Right atrium auricular region (tissue), 2 donors: ENCODE measurements at regions not wholly inside any gene's neighbourhood (a gene's known extent, or its start where the extent isn't known, plus 50 kb on each side); places are given as distances from the start of the nearest gene placed in this dataset.

Experiments
- DNase-seq: peaks from one replicate; pipeline ENCODE4 v3.0.0-alpha.2; 2019; ENCODE audit warnings: low spot score
- H3K27ac ChIP-seq, 2 donors: fragments of 200-600 bp; sonication (generic); 1 replicate in 1 of 2; 2 replicates in 1 of 2; pipeline ENCODE4 v1.5.1; 2016 to 2019
- H3K27me3 ChIP-seq, 2 donors: fragments of 200-600 bp; sonication (generic); one replicate each; pipeline versions ENCODE4 v1.5.1 to v1.6.0; 2017 to 2019
- H3K36me3 ChIP-seq: fragments of 200-600 bp; sonication (generic); one replicate; pipeline ENCODE4 v1.5.1; 2016
- H3K4me1 ChIP-seq, 2 donors: fragments of 200-600 bp; sonication (generic); one replicate each; pipeline versions ENCODE4 v1.5.1 to v1.6.0; 2017 to 2019
- H3K4me3 ChIP-seq, 2 donors: fragments of 200-600 bp; sonication (generic); 1 replicate in 1 of 2; 2 replicates in 1 of 2; pipeline ENCODE4 v1.5.1; 2017 to 2019; ENCODE audit warnings: mild to moderate bottlenecking in 1 of 2, moderate library complexity in 1 of 2
- H3K9me3 ChIP-seq, 2 donors: fragments of 200-600 bp; sonication (generic); one replicate each; pipeline ENCODE4 v1.5.1; 2019
- TF ChIP-seq, protein P1 (sequence below), 2 donors: fragments of 200-600 bp; sonication (generic); IDR thresholded peaks; one replicate each; pipeline ENCODE4 v1.5.1; 2019; ENCODE audit warnings: antibody characterized with exemption in 2 of 2

DNA sequence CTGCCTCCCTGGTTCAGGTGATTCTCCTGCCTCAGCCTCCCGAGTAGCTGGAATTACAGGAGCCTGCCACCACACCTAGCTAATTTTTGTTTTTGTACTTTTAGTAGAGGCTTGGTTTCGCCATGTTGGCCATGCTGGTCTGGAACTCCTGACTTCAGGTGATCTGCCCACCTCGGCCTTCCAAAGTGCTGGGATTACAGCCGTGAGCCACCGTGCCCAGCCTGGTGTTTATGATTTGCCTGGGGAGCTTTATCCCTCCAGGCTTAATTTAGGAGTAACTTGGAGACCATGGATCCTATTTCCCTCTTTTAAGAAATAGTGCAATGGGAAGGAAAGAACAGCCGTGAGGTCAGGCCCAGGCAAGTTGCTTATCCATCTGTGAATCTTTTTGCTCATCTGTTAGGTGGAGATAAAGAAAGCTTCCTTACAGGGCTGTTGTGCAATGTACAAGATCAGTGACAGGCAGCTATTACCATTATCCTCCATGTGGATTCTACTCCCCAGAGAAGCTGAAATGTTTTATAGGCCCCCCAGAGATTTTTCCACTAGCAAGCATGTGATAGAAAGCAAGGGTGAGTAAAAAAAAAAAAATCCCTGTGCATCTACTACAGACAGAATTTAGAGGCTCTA lies 104.9 kb upstream of the MGAT5 start:
- no peaks in the 10 kb centered on the region for H3K27me3 ChIP-seq
- no peak overlapping the region for H3K4me3 ChIP-seq
- H3K27ac ChIP-seq: peak overlapping the region in 1 of 2 donors; percentile 34
- no peak for DNase-seq
- TF ChIP-seq, protein P1, sequence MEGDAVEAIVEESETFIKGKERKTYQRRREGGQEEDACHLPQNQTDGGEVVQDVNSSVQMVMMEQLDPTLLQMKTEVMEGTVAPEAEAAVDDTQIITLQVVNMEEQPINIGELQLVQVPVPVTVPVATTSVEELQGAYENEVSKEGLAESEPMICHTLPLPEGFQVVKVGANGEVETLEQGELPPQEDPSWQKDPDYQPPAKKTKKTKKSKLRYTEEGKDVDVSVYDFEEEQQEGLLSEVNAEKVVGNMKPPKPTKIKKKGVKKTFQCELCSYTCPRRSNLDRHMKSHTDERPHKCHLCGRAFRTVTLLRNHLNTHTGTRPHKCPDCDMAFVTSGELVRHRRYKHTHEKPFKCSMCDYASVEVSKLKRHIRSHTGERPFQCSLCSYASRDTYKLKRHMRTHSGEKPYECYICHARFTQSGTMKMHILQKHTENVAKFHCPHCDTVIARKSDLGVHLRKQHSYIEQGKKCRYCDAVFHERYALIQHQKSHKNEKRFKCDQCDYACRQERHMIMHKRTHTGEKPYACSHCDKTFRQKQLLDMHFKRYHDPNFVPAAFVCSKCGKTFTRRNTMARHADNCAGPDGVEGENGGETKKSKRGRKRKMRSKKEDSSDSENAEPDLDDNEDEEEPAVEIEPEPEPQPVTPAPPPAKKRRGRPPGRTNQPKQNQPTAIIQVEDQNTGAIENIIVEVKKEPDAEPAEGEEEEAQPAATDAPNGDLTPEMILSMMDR (IDR thresholded peaks at IDR 0.05): no peak
- peaks cover 0 to 49% of the 10 kb centered on the region in 2 donors for H3K4me1 ChIP-seq
- H3K9me3 ChIP-seq: no peaks in the 10 kb centered on the region
- H3K36me3 ChIP-seq: no peaks in the 10 kb centered on the region

DNA sequence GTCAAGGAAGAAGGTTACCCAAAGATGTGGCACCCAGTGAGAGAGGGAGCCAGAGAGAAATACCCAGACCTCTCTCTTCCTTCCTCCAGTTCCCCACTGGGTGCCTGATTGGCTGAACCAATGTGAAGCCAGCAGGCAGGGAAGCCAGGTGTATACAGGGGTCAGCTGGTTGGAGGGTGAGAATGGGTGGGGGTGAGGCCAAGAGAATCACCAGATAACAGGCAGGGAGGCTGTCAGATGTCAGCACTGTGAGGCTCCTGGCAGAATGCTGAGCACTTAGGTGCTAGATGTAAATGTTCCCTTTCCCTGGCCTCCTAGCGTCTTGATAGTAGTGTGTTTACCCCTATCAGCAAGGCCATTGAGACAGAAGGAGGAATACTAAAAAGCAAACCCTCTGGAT lies 104.0 kb upstream of the MGAT5 start:
- Histone ChIP-seq H3K9me3 (no peaks in the 10 kb centered on the region), H3K4me1 (peaks cover 0 to 49% of the 10 kb centered on the region in 2 donors), H3K36me3 (no peaks in the 10 kb centered on the region), H3K27ac (peak overlapping the region in 1 of 2 donors; percentile 34), H3K27me3 (no peaks in the 10 kb centered on the region), H3K4me3 (no peak overlapping the region)
- no peak for DNase-seq
- TF ChIP-seq, protein P1 (IDR thresholded peaks at IDR 0.05): no peak

DNA sequence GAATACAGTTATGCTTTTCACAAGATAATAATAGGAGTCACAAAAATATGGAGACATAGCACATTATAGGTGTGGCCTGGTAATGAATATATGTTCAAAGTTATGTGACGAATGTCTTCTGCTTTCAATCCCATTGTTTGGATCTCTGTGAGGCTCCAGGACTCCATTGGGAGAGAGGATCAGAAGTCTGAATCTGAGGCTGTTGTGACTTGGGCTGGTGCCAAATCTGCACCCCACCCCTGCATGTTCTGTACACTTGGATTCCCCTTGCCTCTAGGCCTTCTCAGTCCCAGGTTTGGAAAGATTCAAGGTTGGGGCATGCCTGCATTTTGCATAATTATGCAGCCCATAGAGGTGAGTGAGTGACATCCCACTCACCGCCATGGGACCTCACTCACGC lies 103.1 kb upstream of the MGAT5 start:
- H3K4me3 ChIP-seq: no peak overlapping the region
- H3K27ac ChIP-seq: no peak overlapping the region
- peaks cover 0 to 52% of the 10 kb centered on the region in 2 donors for H3K4me1 ChIP-seq
- TF ChIP-seq, protein P1 (IDR thresholded peaks at IDR 0.05): no peak
- H3K36me3 ChIP-seq: no peaks in the 10 kb centered on the region
- DNase-seq: no peak
- no peaks in the 10 kb centered on the region for H3K27me3 ChIP-seq
- H3K9me3 ChIP-seq: no peaks in the 10 kb centered on the region

DNA sequence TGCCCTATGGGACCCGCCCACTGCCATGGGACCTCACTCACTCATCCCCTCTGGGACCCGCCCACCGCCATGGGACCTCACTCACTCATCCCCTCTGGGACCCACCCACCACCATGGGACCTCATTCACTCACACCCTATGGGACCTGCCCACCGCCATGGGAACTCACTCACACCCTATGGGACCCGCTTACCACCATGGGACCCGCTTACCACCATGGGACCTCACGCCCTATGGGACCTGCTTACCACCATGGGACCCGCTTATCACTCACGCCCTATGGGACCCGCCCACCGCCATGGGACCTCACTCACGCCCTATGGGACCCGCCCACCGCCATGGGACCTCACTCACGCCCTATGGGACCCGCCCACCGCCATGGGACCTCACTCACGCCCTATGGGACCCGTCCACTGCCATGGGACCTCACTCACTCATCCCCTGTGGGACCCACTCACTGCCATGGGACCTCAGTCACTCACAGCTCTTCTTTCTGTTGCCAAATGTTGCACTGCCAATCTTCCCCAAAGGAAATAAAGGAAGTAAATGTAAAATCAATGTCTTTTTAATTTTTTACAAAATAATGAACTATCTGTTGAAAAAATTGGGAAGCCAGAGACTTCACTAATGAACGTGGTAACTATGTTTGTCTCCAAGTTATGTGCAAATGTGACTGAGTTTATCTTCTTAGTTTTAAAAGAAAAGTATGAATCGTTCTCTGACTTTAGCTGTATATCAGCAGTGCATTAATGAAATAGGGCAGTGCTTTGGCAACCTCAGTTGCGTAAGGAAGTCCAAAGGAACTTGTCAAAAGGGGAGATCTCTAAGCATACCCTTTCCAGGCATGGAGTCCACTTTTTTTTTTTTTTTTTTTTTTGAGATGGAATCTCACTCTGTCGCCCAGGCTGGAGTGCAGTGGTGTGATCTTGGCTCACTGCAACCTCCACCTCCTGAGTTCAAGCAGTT lies 101.5 kb upstream of the MGAT5 start:
- H3K27ac ChIP-seq: peak overlapping the region in 1 of 2 donors; percentile 20
- DNase-seq: no peak
- H3K4me1 ChIP-seq: peaks cover 0 to 38% of the 10 kb centered on the region in 2 donors

DNA sequence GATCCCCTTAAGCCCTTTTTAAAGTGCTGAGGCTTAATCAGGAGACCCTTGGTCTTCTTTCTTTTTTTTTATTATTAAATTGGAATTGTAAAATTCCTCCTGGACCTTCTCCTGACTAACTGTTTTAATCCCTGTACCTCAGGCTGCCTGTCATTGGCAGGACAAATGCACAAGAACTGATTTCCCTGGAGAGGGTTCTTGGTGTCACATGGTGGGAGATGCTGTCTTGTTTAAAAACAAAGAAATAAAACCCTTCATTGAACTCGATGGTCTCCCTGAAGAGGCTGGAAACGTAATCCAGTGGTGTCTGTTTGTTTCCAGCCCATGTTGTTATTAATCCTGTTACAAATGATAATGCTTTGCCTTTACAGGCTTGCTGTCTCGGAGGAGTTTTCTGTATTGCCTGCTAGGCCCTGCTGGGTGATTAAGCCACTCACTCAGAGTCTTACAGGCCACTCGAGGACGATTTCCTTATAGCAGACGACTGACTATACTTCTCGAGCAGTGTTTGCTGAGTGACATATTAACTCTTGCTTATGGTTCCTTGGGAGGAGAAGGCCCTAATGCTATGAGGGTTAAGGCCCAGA lies 100.5 kb upstream of the MGAT5 start:
- TF ChIP-seq, protein P1 (IDR thresholded peaks at IDR 0.05): no peak
- DNase-seq: no peak
- no peaks in the 10 kb centered on the region for H3K27me3 ChIP-seq
- no peak overlapping the region for H3K4me3 ChIP-seq
- no peak overlapping the region for H3K27ac ChIP-seq
- peaks cover 0 to 41% of the 10 kb centered on the region in 2 donors for H3K4me1 ChIP-seq
- H3K36me3 ChIP-seq: no peaks in the 10 kb centered on the region
- H3K9me3 ChIP-seq: no peaks in the 10 kb centered on the region

More for the DNA sequence above, 101.5 kb upstream of the MGAT5 start:
- Histone ChIP-seq H3K27me3 (no peaks in the 10 kb centered on the region), H3K9me3 (no peaks in the 10 kb centered on the region), H3K36me3 (no peaks in the 10 kb centered on the region), H3K4me3 (no peak overlapping the region)
- TF ChIP-seq, protein P1 (IDR thresholded peaks at IDR 0.05): no peak
